Stimulated activated effector memory CD8-positive, alpha-beta T cell treated with anti-CD3 and anti-CD28 coated beads, Interleukin-12 subunit alpha, Interleukin-12 subunit beta, amount 100 ng/mL, for 72 hours (primary cell): ENCODE measurements at regions not wholly inside any gene's neighbourhood (a gene's known extent, or its start where the extent isn't known, plus 50 kb on each side); places are given as distances from the start of the nearest gene placed in this dataset.
"Not testable (repeated sequence)": the region's sequence is repeated elsewhere in the genome, so short reads cannot be mapped to it uniquely, and the experiment has no call there.

Experiments
- ATAC-seq: fragments of 150-1000 bp; cut with Tn5 transposase; 2 replicates; pipeline ENCODE4 v1.10.0; 2021
- DNase-seq, 2 donors: peaks; one replicate each; pipeline ENCODE4 v3.0.0; 2021 to 2022; ENCODE audit warnings: low spot score in 2 of 2
- H3K27ac Mint-ChIP-seq: one replicate; pipeline ENCODE4 v1.8.0; 2022; ENCODE audit warnings: mild to moderate bottlenecking, mixed read lengths
- H3K36me3 Mint-ChIP-seq: one replicate; pipeline ENCODE4 v1.8.0; 2022; ENCODE audit warnings: mild to moderate bottlenecking, mixed read lengths
- H3K4me1 Mint-ChIP-seq: one replicate; pipeline ENCODE4 v1.8.0; 2022; ENCODE audit warnings: mixed read lengths
- H3K4me3 Mint-ChIP-seq: one replicate; pipeline ENCODE4 v1.8.0; 2022; ENCODE audit warnings: mild to moderate bottlenecking, mixed read lengths
- H3K9me3 Mint-ChIP-seq: one replicate; pipeline ENCODE4 v1.8.0; 2022; ENCODE audit warnings: mixed read lengths

DNA sequence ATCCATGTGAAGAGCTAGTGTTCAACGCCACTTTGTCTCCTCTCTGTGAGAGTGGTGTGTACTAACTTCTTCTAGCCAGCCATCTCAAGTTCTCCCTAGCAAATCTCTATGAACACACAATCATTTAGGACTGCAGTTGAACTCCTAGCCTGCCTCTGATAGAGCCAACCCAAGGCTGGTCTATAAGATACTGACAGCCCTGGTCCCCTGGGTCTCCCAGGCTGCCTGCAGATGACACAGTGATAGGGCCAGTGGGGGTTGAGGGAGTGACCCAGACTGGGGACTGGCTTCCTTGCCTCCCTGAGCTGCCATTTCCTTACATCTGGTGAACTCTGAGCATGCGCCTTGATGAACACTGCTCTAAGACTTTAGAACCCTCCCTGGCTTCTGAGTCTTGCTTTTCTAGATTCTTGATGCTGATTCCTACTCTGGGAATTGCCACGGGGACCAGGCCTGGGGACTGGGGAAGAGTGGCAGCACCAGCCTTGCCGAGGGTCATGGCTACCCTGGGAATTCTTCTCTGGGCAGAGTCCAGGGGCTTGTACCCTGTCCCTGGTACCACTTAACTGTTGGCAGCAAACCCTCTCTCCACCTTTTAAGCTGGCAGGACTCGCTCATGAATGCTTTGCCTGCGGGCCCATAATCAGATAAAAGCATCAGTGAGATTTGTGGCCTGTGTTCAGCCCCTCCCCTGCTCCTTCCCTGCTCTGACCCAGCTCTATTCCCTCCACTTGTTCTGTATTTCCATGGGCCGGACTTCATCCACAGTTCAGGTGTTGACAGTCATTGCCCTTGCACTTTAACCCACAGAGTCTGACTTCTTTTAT is 130.8 kb upstream of the CHD6 start:
- Mint-ChIP-seq H3K9me3 (no peaks in the 10 kb centered on the region), H3K4me1 (no peaks in the 10 kb centered on the region), H3K27ac (no peak overlapping the region), H3K36me3 (no peaks in the 10 kb centered on the region), H3K4me3 (no peak overlapping the region)
- ATAC-seq (peak; percentile 5), DNase-seq (no peak)

DNA sequence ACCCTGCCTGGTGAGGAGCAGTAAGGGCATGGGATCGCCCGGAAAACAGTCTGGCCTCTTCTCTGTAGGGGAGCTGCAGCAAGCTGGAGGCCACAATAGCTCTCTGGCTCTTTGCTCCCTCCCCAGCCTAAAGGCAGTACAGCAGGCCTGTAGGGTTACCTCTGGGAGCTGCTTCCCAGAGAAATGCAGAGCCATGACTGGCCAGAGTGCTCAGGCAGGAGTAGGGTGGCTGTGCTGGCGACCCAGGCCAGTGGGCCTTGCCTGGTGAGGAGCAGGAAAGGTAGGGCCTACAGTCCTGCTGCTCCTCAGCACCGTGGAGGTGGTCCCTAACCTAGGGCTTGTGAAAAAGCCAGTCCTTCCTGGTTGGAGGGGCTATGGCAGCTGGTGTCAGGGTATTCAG is 129.9 kb upstream of the CHD6 start:
- no peaks in the 10 kb centered on the region for H3K36me3 Mint-ChIP-seq
- no peaks in the 10 kb centered on the region for H3K4me1 Mint-ChIP-seq
- H3K9me3 Mint-ChIP-seq = no peaks in the 10 kb centered on the region
- no peak overlapping the region for H3K27ac Mint-ChIP-seq
- ATAC-seq (peak; percentile 41), DNase-seq (no peak)
- H3K4me3 Mint-ChIP-seq = no peak overlapping the region

DNA sequence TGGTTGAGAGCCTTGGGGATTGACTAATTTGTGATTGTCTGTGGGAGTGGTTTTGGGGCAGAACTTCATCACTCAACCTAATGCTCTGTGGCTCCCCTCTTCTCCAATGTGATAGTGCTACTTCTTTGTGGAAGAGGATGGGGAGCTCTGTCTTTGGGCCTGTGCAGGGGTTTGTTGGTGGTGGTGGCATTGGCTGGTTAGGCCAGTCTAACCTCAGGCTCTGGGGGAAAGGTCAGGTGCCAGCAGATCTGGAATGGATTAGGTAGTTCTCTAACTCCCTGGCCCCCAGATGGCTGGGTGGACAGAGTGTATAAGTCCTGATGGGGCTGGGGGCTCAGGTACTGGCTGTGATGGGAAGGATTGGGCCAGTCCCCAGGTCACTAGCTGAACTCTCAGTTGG is 129.0 kb upstream of the CHD6 start:
- no peaks in the 10 kb centered on the region for H3K9me3 Mint-ChIP-seq
- H3K4me3 Mint-ChIP-seq = no peak overlapping the region
- ATAC-seq (peak; percentile 16), DNase-seq (no peak)
- no peaks in the 10 kb centered on the region for H3K4me1 Mint-ChIP-seq
- no peak overlapping the region for H3K27ac Mint-ChIP-seq
- no peaks in the 10 kb centered on the region for H3K36me3 Mint-ChIP-seq

DNA sequence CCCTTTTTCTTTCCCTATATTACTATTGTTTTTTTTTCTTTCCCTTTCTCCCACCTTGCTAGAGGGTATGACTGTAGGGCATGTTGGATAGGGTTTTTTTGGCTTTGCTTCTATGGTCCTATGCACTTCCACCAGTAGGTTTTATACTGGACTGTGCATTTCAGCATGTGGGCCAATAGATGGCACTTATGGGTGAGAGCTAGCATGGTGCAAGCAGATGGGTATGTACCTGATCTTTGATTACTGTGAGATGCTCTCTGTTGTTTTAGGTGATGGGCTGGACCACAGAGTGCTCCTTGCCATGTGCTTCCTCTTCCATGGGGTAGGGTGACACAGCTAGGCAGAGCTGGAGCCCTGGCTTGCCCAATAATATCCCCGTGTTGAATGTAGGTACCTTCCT is 128.5 kb upstream of the CHD6 start:
- ATAC-seq = no peak
- Mint-ChIP-seq H3K4me3 (no peak overlapping the region), H3K4me1 (no peaks in the 10 kb centered on the region), H3K27ac (no peak overlapping the region), H3K9me3 (no peaks in the 10 kb centered on the region), H3K36me3 (no peaks in the 10 kb centered on the region)
- no peak for DNase-seq

DNA sequence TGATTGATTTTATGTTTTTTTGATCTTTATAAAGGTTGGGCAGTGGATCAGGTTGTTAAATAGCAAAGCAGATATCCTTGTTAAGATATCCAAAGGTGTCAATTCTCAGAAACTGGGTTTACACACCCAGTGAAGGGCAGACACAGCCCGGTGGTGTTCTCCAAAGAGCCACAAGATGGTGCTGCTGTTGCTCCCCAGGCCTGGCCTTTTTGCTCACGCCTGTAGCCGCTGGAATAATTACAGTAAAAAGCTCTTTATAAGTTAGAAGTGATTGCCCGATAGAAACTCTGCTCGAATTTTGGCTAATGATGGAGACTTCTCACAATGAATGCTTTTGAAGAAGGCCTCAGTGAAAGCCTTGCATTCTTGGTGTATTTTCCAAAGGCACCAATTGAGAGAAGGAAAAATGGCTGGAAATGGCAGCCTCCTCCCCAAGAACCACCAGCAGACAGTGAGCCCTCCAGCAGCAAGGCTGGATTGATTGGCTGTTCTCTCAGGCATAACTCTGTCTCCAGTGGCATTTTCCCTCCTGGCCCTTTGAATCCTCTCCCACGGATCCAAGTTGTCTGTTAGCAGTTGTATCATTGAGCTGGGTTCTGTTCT is 120.5 kb upstream of the CHD6 start:
- Mint-ChIP-seq H3K27ac (no peak overlapping the region), H3K36me3 (no peaks in the 10 kb centered on the region), H3K4me1 (no peaks in the 10 kb centered on the region), H3K4me3 (no peak overlapping the region), H3K9me3 (no peaks in the 10 kb centered on the region)
- DNase-seq = peak in 1 of 2 donors; percentile 55
- ATAC-seq = peak; percentile 61

DNA sequence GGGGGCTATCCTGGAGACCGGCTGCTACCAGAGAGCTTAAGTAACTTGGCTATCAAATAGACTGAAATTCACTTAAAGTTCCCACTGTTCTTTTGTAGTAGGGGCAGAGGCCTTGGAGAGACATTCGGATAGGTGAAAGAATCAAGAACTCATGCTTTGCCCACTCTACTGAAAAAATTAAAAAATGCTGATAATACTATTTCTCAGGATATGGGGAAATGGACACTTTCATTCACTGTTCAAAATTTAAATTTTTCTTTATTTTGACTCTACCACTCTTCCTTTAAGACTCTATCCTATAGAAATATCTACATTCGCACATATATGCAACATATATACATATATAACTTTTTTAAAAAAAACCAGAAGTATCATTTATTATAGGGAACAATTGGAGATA is 117.8 kb upstream of the CHD6 start:
- Mint-ChIP-seq H3K36me3 (no peaks in the 10 kb centered on the region), H3K4me1 (no peaks in the 10 kb centered on the region), H3K4me3 (no peak overlapping the region), H3K9me3 (no peaks in the 10 kb centered on the region), H3K27ac (no peak overlapping the region)
- ATAC-seq = no peak
- no peak for DNase-seq

DNA sequence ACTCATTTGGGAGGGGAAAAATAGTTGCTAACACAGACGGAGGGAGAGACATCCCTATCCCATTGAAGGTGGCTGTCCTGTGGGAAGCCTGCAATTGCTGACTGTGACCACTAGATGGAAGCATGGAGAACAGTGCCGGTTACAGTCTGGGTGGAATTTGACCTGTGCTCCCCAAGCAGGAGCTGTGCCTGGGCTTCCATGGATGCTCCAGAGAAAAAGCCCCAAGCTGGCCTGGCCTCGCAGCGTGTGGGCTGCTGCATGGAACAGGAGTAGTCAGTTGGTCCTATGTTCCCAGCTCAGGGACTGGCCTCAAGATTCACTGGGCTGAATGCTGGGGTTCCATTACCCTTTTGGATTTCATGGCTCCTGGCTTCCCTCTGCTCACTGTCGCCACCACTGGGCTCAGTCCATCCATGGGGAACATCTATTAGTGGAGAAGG is 116.3 kb upstream of the CHD6 start:
- ATAC-seq (peak; percentile 45), DNase-seq (peak in 1 of 2 donors; percentile 55)
- Mint-ChIP-seq H3K4me1 (no peaks in the 10 kb centered on the region), H3K36me3 (no peaks in the 10 kb centered on the region), H3K4me3 (no peak overlapping the region), H3K9me3 (no peaks in the 10 kb centered on the region), H3K27ac (no peak overlapping the region)

DNA sequence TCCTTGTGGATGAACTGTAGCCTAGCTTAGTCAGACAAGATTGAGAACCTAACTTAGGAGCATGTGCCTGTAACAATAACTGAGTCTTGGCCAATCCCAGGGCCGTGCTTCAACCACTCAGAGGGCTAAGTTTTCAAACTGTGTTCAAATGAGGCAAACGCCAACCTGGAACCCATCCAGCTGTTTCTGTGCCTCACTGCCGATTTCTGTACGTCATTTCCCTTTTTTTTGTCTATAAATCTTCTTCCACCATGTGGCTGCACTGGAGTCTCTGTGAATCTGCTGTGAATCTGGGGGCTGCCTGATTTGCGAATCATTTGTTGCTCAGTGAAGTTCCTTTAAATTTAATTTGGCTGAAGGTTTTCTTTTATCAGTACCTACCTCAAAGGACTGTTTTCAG is 115.0 kb upstream of the CHD6 start:
- no peaks in the 10 kb centered on the region for H3K4me1 Mint-ChIP-seq
- no peak overlapping the region for H3K27ac Mint-ChIP-seq
- H3K36me3 Mint-ChIP-seq = no peaks in the 10 kb centered on the region
- H3K9me3 Mint-ChIP-seq = no peaks in the 10 kb centered on the region
- H3K4me3 Mint-ChIP-seq = no peak overlapping the region
- DNase-seq (peak in 1 of 2 donors; percentile 3), ATAC-seq (no peak)

DNA sequence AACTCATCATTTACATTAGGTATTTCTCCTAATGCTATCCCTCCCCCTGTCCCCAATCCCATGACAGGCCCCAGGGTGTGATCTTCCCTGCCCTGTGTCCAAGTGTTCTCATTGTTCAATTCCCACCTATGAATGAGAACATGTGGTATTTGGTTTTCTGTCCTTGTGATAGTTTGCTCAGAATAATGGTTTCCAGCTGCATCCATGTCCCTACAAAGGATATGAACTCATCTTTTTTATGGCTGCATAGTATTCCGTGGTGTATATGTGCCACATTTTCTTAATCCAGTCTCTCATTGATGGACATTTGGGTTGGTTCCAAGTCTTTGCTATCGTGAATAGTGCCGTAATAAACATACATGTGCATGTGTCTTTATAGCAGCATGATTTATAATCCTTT is 113.0 kb upstream of the CHD6 start:
- not testable (repeated sequence) for H3K4me3 Mint-ChIP-seq, DNase-seq, H3K27ac Mint-ChIP-seq

DNA sequence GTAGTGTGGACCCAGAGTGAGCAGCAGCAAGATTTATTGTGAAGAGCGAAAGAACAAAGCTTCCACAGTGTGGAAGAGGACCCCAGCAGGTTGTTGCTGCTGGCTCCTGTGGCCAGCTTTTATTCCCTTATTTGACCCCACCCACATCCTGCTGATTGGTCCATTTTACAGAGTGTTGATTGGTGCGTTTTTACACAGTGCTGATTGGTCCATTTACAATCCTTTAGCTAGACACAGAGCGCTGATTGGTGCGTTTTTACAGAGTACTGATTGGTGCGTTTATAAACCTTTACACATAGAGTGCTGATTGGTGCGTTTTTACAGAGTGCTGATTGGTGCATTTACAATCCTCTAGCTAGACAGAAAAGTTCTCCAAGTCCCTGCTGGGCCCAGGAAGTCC is 109.5 kb upstream of the CHD6 start:
- H3K4me1 Mint-ChIP-seq, H3K4me3 Mint-ChIP-seq, H3K27ac Mint-ChIP-seq, DNase-seq, H3K36me3 Mint-ChIP-seq, ATAC-seq, H3K9me3 Mint-ChIP-seq: not testable (repeated sequence)

More for the DNA sequence above, 113.0 kb upstream of the CHD6 start:
- not testable (repeated sequence) for ATAC-seq, H3K36me3 Mint-ChIP-seq, H3K9me3 Mint-ChIP-seq, H3K4me1 Mint-ChIP-seq

DNA sequence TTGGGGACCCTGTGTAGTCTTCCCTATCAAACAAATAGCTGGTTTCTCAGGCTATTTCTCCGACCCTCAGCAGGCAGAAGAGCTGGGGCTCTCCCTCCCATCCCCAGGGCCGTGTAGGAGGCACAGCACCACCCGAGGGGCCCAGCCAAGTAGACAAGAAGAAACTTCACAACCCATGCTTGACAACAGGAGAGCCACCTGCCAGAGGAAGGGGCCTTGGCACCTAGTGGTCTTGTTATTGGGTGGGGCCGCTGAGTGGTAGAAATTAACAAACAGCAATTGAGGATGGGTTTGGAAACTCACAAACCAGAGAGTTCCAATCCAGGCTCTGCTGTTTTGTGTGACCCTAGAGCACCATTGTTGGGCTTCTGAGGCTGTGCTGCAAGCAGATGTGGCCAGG is 108.5 kb upstream of the CHD6 start:
- H3K4me3 Mint-ChIP-seq = no peak overlapping the region
- DNase-seq = no peak
- no peaks in the 10 kb centered on the region for H3K36me3 Mint-ChIP-seq
- H3K27ac Mint-ChIP-seq = no peak overlapping the region
- ATAC-seq = peak; percentile 16
- H3K9me3 Mint-ChIP-seq = peaks cover 4% of the 10 kb centered on the region
- H3K4me1 Mint-ChIP-seq = no peaks in the 10 kb centered on the region

DNA sequence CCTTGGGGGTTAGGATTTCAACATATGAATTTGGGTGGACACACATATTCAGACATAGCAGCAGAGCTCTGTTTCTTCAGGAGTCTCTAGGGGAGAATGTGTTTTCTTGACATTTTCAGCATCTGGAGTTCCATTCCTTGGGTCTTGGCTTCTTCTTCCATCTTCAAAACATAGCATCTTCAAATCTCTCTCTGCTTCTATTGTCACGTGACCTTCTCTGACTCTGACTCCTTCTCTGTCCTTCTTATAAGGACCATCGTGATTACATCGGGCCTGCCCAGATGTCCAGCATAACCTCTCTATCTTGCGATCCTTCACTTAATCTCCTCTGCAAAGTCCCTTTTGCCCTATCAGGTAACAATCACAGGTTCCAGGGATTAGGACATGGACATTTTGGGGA is 101.0 kb upstream of the CHD6 start:
- Mint-ChIP-seq H3K36me3 (no peaks in the 10 kb centered on the region), H3K4me1 (no peaks in the 10 kb centered on the region), H3K27ac (no peak overlapping the region), H3K9me3 (no peaks in the 10 kb centered on the region), H3K4me3 (no peak overlapping the region)
- no peak for ATAC-seq
- no peak for DNase-seq

DNA sequence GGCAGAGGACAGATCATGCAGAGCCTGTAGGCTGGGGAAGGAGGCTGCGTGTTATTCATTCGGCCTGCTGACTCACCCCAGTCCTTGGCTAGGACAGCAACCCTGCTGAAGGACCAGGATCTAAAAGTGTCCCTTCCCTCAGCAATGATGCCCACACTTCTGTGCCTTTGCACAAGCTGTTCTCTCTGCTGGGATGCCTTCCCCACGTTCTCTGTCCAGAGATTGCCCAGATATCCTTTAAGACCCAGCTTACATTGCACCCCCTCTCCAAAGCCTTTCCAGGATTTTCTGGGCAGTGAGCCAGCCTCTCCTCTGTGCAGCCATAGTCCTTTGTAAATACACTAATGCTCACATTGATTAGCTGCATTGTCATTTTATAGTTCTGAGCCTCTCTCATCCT is 99.3 kb upstream of the CHD6 start:
- Mint-ChIP-seq H3K9me3 (no peaks in the 10 kb centered on the region), H3K4me3 (no peak overlapping the region)
- ATAC-seq = no peak

DNA sequence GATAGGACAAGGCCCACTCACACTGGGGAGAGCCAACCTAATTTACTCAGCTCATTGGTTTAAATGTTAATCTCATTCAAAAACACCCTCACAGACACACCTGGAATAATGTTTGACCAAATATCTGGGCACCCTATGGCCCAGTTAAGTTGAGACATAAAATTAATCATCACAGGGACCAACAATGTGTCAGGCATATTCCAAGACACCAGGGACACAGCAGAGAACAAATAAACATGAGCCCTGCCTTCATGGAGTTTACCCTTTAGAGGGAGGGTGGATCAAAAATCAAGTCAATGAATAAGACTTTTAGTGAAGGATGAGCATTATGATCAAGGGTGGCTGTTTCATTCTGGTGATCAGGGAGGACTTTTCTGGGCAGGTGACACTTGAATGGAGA is 98.7 kb upstream of the CHD6 start:
- no peak for DNase-seq
- no peak for ATAC-seq
- Mint-ChIP-seq H3K4me1 (no peaks in the 10 kb centered on the region), H3K9me3 (no peaks in the 10 kb centered on the region), H3K36me3 (no peaks in the 10 kb centered on the region), H3K27ac (no peak overlapping the region), H3K4me3 (no peak overlapping the region)

More for the DNA sequence above, 99.3 kb upstream of the CHD6 start:
- DNase-seq = no peak
- H3K36me3 Mint-ChIP-seq = no peaks in the 10 kb centered on the region
- no peak overlapping the region for H3K27ac Mint-ChIP-seq
- H3K4me1 Mint-ChIP-seq = no peaks in the 10 kb centered on the region

DNA sequence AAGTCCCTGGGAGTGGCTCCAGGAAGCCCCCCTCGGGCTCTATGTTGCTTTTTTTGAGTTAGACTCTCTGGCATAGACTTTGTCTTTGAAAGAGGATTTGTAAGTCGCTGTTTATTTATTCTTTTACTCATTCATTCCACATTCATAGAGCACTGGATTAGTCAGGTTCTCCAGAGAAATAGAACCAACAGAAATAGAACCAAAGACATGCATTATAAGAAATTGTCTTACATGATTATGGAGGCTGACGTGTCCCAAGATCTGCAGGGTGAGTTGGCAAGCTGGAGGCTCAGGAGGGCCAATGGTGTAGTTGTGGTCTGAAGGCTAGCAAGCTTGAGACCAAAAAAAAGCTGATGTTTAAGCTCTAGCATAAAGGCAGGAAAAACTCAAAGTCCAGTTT is 98.3 kb upstream of the CHD6 start:
- Mint-ChIP-seq H3K4me1 (no peaks in the 10 kb centered on the region), H3K4me3 (no peak overlapping the region), H3K36me3 (no peaks in the 10 kb centered on the region), H3K27ac (no peak overlapping the region), H3K9me3 (no peaks in the 10 kb centered on the region)
- ATAC-seq (no peak), DNase-seq (no peak)

DNA sequence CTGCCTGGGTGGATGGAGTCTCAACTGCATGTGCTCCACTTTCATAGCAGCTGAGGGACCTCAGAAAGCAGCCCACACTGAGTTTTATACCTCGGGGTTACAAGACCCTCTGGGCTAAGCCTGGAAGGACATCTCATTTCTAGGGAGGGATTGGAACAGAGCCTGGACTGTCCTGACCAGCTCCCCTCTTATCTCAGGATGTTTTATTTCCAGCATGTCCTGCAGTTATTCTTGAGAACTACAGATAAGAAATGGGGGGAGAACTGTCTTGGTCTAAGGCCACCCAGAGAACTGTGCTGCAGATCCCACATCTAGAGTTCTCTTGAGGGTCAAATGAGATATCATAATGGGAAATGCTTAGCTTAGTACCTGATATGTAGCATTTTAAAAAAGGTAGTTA is 97.3 kb upstream of the CHD6 start:
- ATAC-seq (no peak), DNase-seq (no peak)
- no peak overlapping the region for H3K4me3 Mint-ChIP-seq
- H3K27ac Mint-ChIP-seq = no peak overlapping the region
- H3K9me3 Mint-ChIP-seq = no peaks in the 10 kb centered on the region
- H3K4me1 Mint-ChIP-seq = no peaks in the 10 kb centered on the region
- no peaks in the 10 kb centered on the region for H3K36me3 Mint-ChIP-seq
